HG02571 (cell line): ENCODE measurements at regions not wholly inside any gene's neighbourhood (a gene's known extent, or its start where the extent isn't known, plus 50 kb on each side); places are given as distances from the start of the nearest gene placed in this dataset.

Experiments
- ATAC-seq: cut with Tn5 transposase; IDR thresholded peaks from one replicate; pipeline ENCODE4 v1.9.1; 2021; ENCODE audit warnings: mild to moderate bottlenecking, moderate library complexity; ENCODE audit not compliant: unreplicated experiment

GRCh38 chr1:60753036-60753900 is 329.1 kb upstream of the NFIA start:
- no peak for ATAC-seq

DNA sequence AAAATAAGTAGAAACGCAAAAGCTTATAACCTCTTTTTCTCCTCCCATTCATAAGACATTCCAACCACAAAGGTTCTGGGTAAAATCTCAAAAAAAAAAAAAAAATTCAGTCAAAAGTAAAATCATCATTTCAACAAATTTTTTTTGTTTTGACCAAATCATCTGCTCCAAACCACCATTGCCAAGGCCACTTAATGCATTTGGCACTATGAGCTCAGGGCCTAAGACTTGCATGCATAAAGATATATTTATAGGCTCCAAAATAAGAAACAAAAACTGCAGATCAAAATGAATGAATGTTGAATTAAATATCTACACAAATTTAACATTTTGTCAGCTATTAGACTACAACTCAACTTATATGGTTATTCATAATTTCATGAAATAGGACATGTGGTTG is 331.1 kb upstream of the NFIA start:
- no peak for ATAC-seq

DNA sequence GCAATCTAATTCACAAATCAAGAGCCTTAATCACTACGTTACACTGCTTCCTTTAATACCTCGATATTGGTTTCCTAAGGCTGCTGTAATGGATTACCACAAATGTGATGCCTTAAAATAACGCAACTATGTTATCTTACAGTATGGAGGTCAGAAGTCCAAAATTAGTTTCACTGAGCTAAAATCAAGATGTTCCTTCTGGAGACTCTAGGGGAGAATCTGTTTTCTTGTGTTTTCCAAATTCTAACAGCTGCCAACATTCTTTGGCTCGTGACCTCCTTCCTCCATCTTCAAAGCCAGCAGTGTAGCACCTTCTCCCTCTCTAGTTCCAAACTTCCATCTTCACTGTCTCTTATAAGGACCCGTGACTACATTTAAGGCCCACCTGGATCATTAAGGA is 335.0 kb upstream of the NFIA start:
- no peak for ATAC-seq

- ATAC-seq: no peak
These were observed 336.0 kb upstream of the NFIA start for GRCh38 chr1:60746278-60746791.

- no peak for ATAC-seq
These were observed 336.9 kb upstream of the NFIA start for GRCh38 chr1:60745484-60745883.

- ATAC-seq: no peak
These were observed 340.0 kb upstream of the NFIA start for GRCh38 chr1:60742339-60742738.

DNA sequence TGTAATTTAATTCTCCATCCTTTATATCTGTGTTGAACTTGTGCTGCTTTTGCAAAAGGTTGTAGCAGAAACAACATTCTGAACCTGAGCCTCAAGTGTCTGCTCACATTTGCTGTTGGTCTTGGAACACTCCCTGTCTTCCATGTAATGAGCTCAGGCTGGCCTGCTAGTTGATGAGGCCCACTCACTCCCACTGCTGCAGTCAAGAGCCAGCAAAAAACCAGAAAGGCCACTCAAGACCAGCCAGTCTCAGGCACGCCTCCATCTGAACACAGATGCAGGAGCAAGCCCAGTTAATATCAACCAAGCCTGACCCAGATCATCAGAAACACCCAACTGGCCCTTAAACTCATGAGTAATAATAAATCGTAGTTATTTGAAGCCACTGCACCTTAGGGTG is 342.2 kb upstream of the NFIA start:
- ATAC-seq: no peak

DNA sequence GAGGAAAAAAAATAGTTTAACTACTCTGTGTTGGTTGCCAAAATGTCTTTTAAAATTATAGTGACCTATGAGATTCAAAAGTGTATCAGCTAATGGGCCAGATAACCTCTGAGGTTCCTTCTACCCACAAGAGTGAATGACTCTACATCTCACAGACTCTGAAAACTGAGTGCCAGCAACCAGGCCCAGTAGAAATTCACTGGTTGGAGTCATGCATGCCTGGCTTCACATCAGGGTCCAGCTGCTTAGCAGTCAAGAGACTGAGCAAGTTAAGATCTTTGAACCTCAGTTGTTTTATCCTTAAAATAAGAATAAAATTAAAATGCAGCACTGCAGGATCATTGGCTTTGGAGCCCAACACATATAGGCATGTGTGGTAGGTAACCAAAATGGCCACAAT is 342.6 kb upstream of the NFIA start:
- no peak for ATAC-seq

DNA sequence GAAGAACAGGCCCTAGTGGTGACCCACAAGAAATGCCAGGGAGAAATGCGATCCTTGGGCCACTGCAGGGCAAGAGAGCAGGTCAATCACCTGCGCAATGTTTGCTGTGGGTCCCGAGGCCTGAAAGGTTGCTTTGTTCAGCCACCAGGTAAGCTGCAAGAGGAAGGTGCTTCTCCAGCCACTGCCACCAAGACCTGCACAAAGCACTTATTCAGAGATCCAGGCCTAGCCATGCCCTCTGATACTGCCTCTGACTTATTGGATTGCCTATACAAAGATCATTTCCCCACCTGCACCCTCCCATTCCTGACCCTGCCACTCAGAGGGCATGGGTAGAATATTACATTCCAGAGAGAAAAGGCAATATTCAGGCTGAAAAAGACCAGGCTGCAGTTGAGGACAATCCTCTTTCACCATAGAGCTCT is 349.4 kb upstream of the NFIA start:
- ATAC-seq: no peak

GRCh38 chr1:60731321-60731720 is 351.0 kb upstream of the NFIA start:
- no peak for ATAC-seq

GRCh38 chr1:60727552-60727951 is 354.8 kb upstream of the NFIA start:
- ATAC-seq: no peak

DNA sequence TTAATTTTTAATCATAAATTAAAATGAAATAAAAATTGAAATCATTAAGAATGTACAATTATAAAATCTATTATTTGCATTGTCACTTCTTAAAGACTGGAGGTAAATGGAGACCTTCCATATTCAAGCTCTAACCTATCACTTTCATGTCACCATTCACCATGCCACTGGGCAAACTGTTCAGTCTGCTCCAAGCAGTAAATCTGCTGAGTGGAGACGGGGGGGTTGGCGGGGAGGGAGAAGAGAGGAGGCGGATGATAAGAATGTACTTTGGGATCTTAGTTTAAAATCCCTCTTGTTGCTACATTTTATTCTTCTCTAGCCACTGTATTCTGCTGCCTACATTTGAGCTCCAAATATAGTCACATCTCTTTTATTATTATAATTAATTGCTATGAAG is 365.9 kb upstream of the NFIA start:
- no peak for ATAC-seq

DNA sequence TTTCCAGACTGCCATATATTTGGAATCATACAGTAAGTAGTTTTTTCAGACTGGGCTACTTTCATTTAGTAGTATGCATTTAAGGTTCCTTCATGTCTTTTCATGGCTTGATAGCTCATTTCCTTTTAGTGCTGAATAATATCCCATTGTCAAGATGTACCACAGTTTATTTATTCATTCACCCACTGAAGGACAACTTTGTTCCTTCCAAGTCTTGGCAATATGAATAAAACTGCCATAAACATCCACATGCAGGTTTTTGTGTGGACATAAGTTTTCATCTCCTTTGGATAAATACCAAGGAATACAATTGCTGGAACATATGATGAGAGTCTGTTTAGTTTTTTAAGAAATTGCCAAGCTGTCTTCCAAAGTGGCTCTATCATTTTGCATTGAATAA is 366.4 kb upstream of the NFIA start:
- no peak for ATAC-seq

DNA sequence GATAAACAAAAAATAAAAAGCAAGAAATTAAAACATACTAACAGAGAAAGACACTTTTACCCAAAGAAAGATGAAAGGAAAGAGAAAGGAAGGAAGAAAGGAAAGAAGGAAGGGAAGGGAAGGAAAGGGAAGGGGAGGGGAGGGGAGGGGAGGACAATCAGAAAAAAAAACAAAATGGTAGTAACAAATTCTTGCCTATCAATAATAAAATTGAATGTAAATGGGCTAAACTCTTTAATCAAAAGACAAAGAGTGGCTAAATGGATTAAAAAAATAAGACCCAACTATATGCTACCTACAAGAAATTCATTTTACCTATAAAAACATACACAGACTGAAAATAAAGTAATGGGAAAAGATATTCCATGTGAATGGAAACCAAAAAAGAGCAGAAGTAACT is 372.9 kb upstream of the NFIA start:
- ATAC-seq: no peak

- ATAC-seq: no peak
These were observed 377.3 kb upstream of the NFIA start for GRCh38 chr1:60705026-60705425.

DNA sequence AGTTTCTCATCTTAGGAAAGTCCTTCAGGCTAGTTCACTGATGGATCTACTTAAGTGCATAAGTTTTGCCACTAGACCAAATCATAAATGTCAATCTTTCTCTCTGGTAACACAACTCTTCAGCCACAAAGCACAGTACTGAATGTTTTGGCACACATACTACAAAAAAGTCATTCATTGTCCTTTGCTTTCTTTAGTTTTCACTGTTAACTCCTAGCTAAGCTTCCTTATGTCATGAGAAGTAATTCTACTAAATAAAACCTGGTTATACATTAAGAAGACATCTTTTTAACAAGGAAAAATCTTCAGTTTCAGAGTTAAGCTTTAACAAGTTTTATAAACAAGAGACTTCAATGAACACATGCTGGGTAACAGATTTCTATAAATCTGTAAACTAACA is 379.2 kb upstream of the NFIA start:
- no peak for ATAC-seq

DNA sequence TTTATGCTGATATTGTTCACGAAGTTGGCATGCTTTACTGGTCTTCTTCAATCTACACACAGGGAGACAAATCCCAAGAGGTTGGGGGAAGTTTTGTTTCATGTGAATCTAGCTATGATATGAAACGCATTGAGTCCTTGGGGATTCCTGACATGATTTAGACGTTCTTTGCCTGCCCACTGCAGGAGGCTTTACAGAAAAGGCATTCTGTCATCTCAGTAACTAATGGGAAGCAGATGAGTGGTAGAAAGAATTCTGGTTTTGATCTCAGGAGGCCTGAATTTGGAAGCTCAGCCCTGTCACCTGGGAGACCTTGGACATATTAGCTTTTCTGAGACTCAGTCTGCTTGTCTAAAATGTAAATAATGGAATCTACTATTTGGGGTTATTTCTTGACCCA is 383.0 kb upstream of the NFIA start:
- no peak for ATAC-seq

DNA sequence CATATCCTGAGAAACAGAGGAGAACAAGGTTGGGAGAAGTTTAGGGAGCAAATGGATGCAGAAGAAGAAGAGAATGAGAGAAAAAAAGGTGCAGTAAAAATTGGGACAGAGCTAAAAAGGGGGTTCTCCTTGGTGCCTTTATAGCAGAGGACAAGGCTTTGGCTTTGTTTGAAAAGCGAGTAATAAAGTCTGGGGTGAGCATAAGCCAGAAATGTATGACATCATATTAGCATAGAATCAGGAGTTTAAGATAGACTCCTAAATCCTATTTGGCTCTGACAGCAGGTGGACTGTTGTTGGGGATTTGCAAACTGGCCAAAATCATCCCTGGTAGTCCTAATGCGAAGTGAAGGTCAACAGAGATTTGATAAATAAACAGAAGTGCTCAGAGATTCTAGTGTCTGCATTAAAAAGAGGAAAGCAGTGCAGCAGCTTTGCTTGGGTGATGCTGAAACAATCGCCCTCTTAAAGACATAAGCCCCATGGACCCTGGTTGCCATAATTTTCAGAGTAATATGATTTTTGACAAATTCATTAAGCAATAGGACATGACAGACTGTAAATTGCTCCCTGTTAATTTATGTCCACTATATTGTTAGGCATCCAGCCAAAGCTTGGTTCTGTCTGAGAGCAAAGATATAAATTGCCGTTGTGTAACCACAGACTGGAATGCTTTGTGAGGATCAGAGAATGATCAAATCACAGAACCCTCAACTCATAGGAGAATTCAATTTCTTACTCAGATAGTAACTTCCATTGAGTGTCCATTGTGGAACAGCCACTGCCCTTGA is 385.0 kb upstream of the NFIA start:
- no peak for ATAC-seq

DNA sequence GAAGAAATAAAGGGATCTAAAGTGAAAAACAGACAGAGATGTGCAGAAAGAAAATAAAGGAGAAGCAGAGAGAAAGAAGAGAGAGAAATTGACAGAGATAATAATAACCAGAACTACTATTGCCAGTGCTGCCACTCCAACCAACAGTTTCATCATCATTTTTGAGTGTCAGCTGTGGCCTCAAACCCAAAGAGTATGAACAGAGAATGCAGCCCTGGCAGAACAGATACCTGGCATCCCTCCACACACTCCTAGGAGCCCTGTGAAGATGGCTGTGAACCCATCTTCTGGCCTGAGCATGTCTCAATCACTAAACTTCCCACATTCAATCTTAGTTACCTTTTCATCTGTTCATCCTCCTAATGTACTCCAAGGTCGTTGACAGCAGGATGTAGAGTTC is 385.8 kb upstream of the NFIA start:
- ATAC-seq: no peak

- no peak for ATAC-seq
These were observed 386.6 kb upstream of the NFIA start for GRCh38 chr1:60695716-60696171.

GRCh38 chr1:60694980-60695379 is 387.4 kb upstream of the NFIA start:
- no peak for ATAC-seq

- no peak for ATAC-seq
These were observed 390.3 kb upstream of the NFIA start for GRCh38 chr1:60692031-60692430.
